ENCODE measurements at regions not wholly inside any gene's neighbourhood (a gene's known extent, or its start where the extent isn't known, plus 50 kb on each side); places are given as distances from the start of the nearest gene placed in this dataset.

DNA sequence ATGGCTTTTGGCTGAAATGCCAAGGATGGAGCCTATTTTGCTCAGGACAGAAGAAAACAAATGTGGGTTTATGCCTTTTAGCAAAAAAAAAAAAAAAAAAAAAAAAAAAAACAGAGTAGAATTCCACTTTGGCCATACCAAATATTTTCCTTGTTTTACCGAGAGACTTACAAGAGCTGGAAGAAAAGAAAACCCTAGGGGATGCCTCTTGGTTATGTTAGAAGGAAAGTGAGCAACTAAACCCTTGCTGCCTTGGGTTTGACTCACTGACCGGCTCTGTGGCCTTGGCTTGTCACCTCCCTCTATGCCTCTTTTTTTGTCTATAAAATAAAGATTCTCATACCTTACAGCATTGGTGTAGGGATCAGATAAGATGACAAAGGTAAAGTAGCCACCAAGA is 69.6 kb upstream of the ABCA1 start:
- TF ChIP-seq, protein P1, sequence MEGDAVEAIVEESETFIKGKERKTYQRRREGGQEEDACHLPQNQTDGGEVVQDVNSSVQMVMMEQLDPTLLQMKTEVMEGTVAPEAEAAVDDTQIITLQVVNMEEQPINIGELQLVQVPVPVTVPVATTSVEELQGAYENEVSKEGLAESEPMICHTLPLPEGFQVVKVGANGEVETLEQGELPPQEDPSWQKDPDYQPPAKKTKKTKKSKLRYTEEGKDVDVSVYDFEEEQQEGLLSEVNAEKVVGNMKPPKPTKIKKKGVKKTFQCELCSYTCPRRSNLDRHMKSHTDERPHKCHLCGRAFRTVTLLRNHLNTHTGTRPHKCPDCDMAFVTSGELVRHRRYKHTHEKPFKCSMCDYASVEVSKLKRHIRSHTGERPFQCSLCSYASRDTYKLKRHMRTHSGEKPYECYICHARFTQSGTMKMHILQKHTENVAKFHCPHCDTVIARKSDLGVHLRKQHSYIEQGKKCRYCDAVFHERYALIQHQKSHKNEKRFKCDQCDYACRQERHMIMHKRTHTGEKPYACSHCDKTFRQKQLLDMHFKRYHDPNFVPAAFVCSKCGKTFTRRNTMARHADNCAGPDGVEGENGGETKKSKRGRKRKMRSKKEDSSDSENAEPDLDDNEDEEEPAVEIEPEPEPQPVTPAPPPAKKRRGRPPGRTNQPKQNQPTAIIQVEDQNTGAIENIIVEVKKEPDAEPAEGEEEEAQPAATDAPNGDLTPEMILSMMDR (IDR thresholded peaks at IDR 0.05; ENCODE audit: extremely low read depth in 1 of 2, insufficient read depth in 1 of 2, low read depth in 1 of 2, low read length in 2 of 2): no peak
- no peak for TF ChIP-seq POLR2A (IDR thresholded peaks at IDR 0.05; ENCODE audit: low read depth, low read length)
- no peak for TF ChIP-seq EZH2 (IDR thresholded peaks at IDR 0.05; ENCODE audit: borderline replicate concordance, low read depth, low read length, severe bottlenecking)
- TF ChIP-seq, protein P2, sequence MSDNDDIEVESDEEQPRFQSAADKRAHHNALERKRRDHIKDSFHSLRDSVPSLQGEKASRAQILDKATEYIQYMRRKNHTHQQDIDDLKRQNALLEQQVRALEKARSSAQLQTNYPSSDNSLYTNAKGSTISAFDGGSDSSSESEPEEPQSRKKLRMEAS (IDR thresholded peaks at IDR 0.05; ENCODE audit: insufficient read depth, insufficient read length): no peak
- TF ChIP-seq POLR2AphosphoS5 (IDR thresholded peaks at IDR 0.05; ENCODE audit: insufficient read depth, low read depth, low read length): no peak

All from endothelial cell of umbilical vein (primary cell).